HG03558 (cell line): ENCODE measurements at regions not wholly inside any gene's neighbourhood (a gene's known extent, or its start where the extent isn't known, plus 50 kb on each side); places are given as distances from the start of the nearest gene placed in this dataset.
"Not testable (repeated sequence)": the region's sequence is repeated elsewhere in the genome, so short reads cannot be mapped to it uniquely, and the experiment has no call there.

ENCODE experiments used
- ATAC-seq: cut with Tn5 transposase; IDR thresholded peaks from one replicate; pipeline ENCODE4 v1.9.1; 2021; ENCODE audit warnings: moderate number of reproducible peaks; ENCODE audit not compliant: unreplicated experiment; ENCODE audit errors: extremely low read depth

DNA sequence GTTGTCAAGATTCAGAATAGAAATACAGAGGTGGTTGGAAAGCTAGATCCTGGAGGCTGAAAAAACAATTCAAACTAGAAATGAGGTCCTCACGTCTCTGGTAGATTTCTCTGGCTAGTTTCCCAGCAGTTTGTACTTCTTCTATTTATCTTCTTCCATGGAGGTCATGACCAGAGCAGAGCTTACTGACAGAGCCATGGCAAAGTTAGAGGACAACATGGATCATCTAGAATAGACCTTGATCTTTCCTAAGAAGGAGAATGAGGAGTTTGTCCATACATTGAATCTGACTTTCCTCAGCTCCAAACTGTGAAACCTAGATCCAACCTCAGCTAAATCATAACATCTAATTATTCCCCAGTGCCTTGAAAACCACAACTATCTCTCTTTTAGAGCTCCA lies 900.8 kb upstream of the GOT2 start:
- no peak for ATAC-seq

GRCh38 chr16:59634004-59634579 lies 900.0 kb upstream of the GOT2 start:
- no peak for ATAC-seq

DNA sequence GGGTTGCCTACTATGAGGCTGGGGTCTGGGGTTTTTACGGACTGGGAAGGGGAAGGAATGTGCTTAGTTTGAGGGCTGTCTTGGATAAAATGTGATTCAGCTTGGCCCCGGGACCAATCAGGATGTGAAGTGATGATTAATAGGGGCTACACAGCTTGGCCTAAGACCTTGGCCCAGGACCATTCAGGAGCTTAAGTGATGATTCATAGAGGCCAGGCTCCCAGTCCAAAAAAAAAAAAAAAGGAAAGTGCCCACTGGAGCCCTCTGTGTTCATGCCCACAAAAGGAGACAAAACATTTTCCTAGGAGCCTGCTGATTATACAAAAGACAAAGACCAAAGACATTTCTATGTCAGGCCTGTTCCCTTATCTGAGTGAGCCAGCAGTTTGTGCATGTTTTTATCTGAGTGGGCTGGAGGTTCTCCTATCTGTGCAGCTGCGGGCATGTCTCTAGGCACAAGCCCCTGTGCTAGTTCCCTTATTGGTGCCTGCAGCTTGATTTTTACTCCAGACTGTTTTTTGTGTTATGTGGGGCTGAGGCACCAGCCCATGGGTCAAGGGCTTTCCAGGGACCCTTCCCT lies 898.2 kb upstream of the GOT2 start:
- ATAC-seq, result no peak

DNA sequence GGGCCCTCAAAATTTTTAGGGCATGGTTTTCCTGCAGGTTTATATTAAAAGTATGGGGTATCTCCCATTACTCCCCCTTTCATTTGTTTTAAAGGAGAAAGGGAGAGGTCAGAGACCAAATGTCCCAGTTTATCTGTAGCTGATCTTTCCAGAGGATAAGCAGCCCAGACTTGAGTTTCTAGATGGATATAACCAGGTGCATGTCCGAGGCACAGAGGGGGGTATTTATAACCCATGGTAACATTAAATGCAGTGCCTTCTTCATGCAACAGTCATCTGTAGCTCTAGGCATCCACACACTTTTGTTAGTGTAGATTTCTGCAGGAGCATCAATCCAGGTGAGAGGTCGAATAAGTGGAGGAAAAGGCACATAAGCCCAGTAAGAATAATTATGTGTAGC lies 890.3 kb upstream of the GOT2 start:
- ATAC-seq, result not testable (repeated sequence)

- no peak for ATAC-seq
Measured at GRCh38 chr16:59614466-59615240, 880.5 kb upstream of the GOT2 start.

DNA sequence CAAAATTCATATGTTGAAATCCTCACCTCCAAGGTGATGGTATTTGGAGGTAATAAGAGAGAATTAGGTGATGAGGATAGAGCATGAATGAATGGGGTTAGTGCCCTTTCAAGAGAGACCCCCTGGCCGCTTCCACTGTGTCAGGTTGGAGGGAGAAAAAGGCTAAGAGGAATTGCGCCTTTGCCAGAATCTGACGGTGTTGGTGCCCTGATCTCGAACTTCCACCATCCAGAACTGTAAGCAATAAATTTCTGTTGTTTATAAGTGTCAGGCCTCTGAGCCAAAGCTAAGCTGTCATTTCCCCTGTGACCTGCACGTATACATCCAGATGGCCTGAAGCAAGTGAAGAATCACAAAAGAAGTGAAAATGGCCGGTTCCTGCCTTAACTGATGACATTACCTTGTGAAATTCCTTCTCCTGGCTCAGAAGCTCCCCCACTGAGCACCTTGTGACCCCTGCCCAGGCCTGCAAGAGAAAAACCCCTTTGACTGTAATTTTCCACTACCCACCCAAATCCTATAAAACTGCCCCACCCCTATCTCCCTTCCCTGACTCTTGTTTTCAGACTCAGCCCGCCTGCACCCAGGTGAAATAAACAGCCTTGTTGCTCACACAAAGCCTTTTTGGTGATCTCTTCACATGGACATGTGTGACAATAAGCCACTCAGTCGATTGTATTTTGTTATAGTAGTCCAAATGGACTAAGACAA lies 878.9 kb upstream of the GOT2 start:
- not testable (repeated sequence) for ATAC-seq

DNA sequence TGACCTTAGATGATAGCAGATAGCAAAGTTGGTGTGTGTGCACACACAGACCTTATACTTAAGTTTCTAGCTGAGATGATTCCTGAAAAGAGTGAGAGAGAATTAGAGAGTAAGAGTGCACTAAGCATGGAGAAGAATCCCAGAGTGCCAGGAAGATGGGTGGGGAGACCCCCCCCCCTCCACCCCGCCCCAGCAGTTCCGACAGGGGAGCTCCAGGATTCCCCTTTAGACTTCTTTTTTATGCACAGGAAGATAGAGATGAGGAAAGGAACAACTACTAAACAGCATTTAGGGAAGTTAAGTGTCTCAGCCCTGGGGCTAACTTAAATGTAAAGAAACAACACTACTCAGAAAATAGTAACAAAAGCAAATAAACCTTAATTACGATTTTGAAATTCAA lies 878.0 kb upstream of the GOT2 start:
- ATAC-seq, result no peak

- no peak for ATAC-seq
Measured at GRCh38 chr16:59611556-59611955, 877.4 kb upstream of the GOT2 start.

DNA sequence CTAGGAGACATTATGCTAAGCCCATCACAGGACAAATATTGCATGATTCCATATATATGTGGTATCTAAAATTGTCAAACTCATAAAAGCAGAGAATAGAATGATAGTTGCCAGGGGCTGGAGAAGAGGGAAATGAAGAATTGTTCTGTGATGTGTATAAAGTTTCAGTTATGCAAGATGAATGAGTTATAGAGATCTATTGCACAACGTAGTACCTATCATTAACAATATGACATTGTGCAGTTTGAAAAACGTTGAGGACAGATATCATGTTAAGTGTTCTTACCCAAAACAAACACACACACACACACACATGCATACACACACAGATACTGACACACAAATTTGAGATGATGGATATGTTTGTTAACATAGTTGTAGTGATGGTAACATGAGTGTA lies 871.6 kb upstream of the GOT2 start:
- no peak for ATAC-seq

GRCh38 chr16:59604354-59604753 lies 870.2 kb upstream of the GOT2 start:
- ATAC-seq, result no peak

- ATAC-seq, result no peak
Measured at GRCh38 chr16:59601452-59601851, 867.3 kb upstream of the GOT2 start.

- no peak for ATAC-seq
Measured at GRCh38 chr16:59597269-59597668, 863.2 kb upstream of the GOT2 start.

- ATAC-seq, result no peak
Measured at GRCh38 chr16:59596693-59597092, 862.6 kb upstream of the GOT2 start.

GRCh38 chr16:59593194-59593661 lies 859.1 kb upstream of the GOT2 start:
- ATAC-seq, result no peak

DNA sequence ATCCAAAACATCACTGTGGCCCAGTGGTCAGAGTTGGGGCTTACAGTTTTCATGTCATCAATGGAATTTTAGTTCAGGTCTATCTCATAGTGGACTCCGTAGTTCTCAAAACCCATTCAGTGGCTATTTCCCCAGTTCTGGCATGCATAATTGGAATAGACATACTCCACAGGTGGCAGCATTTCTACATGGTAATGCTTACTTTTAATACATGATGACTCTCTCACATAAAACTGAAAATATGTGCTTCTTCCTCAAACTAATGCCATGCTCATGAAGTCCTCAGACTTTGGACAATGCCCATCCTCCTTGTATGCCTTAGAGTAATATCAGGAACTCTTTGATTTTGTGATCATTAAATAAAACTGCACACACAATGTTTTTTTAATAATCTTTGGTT lies 857.4 kb upstream of the GOT2 start:
- ATAC-seq, result no peak

- no peak for ATAC-seq
Measured at GRCh38 chr16:59590845-59591244, 856.7 kb upstream of the GOT2 start.

DNA sequence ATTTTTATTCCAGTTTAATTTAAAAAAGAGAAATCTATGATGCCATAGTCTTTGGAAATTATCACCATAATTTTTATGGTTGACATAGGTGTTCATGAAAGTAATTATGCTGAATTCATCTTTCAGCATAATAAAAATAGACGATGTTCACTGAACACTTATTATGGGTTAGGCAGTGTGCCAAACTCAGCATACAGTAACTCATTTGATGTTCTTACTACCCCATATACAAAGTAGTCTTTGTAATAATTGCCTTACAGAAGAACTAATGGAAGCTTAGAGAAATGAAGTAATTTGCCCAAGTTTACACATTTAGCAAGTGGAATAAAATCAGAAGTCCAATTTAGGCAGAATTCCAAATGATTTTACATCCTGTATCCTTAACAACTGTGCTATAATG lies 852.2 kb upstream of the GOT2 start:
- no peak for ATAC-seq

GRCh38 chr16:59574296-59574695 lies 840.2 kb upstream of the GOT2 start:
- no peak for ATAC-seq

GRCh38 chr16:59573528-59574271 lies 839.6 kb upstream of the GOT2 start:
- ATAC-seq, result no peak

- no peak for ATAC-seq
Measured at GRCh38 chr16:59567496-59567895, 833.4 kb upstream of the GOT2 start.
